ENCODE measurements at regions not wholly inside any gene's neighbourhood (a gene's known extent, or its start where the extent isn't known, plus 50 kb on each side); places are given as distances from the start of the nearest gene placed in this dataset.

DNA sequence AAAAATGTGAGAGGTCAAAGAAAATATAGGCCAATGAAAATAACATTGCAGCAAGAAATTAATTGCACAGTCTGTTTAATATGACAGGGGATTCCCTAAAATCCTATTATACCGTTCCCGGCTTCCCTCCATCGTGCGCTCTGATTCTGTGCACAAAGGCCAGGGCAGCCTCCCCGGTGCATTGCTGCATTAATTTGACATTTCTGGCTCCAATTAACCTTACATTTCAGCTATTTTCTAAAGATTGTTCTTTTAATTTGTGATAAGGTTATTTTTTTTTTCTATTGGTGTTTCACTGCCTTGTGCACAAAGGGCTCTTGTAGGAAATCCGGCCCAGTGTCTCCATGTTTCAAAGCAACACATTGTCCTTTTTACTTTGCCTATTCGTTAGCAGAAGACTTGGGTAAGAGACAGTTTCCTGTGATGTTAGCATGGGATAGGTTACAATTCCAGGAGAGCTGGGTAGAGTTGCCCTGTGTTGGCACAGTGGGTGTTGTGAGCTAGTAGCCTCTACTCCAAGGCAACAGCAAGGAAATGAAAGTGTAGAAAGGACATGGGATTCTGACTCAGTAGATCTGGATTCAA, 257.3 kb upstream of the IGF1R start:
- no peak for DNase-seq

DNA sequence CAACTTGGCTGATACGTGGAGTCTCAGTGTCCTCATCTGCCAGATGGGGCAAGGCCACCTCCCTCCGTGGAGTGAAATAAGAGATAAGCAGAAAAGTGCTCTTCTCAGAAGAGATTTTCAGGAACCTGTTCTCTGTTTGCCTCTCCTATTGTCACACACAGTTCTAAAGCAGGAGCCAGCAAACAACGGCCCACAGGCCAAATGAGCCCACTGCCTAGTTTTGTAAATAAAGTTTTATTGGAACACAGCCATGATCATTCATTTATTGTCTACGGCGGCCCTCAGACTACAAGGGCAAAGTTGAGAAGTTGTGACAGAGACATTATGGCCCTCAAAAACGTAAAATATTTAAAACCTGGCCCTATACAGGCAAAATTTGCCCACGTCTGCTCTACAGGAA, 256.8 kb upstream of the IGF1R start:
- no peak for DNase-seq

DNA sequence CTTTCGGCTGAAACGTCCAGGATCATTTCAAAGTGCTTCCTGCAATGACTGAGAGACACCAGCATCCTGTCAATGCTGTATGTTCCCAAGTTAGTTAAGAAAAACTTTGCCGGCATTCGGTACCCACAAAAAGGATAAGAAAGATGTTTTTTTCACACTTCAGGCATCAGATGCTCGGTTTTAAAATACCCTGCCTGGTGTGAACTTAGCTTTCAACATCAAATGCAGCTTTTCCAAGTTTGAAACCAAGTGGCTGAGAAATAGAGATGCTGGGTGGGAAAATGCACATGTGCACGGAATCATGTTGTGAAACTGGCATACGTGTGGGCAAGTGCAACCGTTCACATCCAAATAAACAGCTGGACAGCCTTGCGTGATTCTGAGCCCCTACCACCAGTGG, 254.9 kb upstream of the IGF1R start:
- no peak for DNase-seq

DNA sequence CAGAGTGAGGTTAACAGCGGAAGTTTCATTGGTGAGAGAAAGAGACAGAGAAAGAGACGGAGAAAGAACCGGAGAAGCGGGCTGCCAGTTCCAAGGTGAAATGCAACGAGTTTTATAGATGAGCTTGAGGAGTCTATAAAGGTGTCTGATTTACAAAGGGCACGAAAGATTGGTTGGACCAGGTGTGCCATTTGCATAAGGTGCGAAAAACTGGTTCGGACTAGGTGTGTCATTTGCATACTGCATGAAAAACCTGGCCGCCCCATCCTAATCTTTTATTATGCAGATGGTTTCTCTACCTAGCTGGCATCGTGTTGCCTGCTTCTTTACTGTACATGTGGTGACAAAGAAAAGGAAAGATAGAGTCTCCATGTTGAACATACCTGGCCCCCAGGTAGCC, 253.8 kb upstream of the IGF1R start:
- no peak for DNase-seq

DNA sequence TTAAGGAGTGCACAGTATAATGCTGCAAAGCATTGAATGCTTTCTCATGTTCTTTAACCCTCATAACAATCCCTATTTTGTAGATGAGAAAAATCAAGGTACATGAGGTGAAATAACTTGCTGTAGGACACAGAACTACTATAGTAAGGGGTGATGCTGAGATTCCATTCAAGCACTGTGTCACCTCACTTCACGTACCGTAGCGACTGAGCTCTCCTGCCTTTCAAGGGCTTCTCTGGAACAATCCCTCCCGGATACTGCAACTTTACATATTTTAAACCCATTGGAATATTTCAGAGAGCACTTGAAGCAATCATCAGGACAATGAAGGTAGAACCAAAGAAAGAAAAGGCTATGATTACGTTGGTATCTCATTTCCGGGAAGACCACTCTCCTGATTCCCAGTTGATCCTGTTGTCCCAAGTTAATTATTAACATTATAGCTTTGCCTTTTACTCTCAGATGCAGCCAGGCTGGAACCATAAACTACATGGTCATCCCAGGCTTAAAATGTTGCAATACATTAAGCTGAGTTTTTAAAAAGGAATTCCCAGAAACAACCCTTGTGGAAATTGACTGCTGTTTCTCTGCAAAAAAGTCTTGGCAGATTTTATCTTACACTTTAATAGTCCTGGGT, 252.2 kb upstream of the IGF1R start:
- no peak for DNase-seq

DNA sequence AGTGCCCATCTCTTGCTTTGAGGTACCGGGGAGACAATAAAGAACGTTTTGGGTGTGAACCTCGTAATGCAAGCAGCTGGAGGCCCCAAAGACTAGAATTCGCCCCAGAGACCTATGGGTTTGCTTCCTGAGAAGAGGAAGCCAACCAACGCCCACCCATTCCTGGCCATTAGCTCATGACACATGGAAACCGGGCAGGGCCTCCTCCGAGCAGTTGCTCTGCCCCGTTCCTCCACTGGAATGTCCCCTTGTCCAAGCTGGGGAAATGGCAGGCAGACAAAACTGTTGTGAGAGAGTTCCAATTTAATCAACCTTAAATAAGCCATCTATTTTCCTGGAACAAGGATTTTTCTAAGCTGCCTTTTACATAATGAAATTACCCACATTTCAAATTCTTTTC, 250.9 kb upstream of the IGF1R start:
- DNase-seq: no peak

DNA sequence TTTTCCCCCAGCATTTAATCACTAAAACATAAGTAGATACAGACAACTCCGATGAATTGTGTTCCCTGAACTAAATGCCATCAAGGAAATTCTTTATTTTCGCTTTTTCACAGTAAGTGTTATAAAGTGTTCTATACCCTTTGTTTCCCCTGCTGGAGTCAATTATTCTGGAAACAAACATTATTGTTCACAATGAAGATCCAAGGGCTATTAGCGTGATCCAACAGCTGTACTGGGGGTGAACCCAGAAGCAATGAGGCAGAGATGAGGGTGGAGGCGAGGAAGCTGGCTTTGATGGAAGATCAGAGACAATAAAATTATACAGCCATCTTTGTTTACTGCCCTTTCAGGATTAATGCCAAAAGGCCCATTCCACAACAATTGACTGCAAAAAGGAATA, 250.3 kb upstream of the IGF1R start:
- DNase-seq: no peak

DNA sequence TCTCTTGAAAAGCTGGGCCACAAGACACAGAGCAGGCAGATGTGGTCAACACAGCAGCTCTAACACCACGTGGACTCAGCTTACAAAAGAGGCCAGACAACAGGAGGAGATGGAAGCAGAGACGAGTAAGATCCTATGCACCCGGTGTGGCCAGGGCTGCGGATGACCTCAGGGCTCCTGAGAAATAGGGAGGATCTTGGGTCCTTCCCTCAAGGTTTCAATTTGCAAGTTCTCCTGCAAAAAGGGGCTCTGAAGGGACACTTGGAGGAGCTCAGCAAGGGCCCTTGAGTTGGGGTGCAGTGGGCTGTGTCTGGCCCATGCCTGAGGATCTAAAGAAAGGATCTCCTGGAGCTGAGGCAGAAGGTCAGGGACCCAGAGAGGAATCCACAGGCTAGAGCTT, 249.5 kb upstream of the IGF1R start:
- no peak for DNase-seq

DNA sequence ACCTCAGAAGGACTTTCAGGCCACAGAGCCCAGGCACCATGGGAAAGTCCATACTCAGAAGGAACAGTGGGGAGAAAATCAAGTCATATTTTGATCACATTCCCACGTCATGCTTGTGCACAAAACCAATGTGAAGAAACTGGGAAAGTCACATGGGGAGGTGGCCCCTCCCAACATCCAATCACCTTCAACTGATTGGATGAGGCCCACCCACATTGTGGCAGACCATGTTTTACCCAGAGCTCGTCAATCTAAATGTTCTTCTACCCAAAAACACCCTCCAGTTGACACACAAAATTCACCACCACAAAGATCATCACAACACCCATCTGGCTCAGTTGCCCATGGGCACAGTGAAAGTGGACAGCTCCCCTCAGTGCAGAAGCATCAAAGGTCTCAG, 248.2 kb upstream of the IGF1R start:
- DNase-seq: no peak

DNA sequence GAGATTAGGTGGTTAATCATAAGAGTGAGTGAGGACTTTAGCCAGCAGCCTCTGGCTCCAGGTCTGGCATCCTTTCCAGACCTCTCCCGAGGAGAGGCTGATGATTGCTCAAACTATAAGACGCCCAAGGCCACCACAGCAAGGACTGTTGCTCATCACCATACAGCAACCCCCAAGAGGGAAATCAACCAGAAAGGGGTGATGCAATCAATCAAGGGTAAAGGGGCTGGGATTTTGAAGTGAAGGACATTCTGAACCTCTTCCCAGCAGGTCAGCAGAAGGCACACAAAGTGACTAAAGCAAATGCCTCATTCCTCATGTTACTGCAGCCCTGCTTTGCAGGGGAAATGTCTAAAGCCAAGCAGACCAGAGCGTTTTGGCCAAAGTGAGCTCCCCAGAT, 247.3 kb upstream of the IGF1R start:
- no peak for DNase-seq

DNA sequence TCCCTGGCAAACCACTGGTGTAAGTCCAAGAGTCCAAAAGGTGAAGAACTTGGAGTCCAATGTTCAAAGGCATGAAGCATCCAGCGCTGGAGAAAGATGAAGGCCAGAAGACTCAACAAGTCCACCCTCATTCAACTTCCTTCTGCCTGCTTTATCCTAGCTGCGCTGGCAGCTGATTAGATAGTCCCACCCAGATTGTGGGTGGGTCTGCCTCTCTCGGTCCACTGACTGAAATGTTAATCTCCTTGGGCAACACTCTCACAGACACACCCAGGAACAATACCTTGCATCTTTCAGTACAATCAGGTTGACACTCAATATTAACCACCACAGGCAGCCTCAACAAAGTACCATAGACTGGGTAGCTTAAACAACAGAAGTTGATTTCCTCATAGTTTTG, 245.9 kb upstream of the IGF1R start:
- no peak for DNase-seq

DNA sequence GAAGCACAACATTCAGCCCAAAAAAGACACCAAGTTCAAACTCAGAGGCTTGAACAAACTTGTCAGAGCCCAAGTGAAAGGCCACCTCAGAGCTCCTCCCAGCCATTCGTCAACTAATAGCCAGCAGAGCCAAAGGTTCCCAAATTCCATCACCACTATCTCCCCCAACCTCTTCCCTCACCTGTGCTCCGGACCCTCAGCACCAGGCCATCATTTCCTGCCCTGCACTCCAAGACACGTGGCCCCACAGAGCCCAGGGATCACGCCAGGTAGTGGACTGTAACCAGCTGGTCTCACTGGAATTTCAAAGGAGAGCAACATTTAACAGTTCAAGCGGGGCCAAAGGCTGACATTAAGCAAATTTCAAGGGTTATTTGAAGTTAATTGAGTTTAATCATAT, 245.2 kb upstream of the IGF1R start:
- no peak for DNase-seq

DNA sequence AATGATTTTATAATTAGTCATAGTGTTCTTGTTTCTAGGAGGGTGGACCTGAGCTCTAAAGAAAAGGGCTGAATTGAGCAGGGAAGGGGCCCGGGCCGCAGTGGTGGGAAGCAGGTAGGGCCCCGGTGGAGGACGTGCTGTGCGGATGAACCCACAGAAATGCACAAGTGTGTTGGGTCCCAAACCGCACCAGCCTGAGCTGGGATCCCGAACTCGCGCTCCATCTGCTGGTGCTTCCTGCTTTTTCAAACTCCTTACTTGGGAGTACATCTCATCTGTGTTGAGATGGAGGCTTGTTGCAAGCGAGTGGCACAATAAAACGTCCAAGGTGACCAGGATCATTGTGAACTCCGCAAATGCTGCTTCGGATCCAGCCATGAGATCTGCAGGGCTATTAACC, 244.8 kb upstream of the IGF1R start:
- no peak for DNase-seq

DNA sequence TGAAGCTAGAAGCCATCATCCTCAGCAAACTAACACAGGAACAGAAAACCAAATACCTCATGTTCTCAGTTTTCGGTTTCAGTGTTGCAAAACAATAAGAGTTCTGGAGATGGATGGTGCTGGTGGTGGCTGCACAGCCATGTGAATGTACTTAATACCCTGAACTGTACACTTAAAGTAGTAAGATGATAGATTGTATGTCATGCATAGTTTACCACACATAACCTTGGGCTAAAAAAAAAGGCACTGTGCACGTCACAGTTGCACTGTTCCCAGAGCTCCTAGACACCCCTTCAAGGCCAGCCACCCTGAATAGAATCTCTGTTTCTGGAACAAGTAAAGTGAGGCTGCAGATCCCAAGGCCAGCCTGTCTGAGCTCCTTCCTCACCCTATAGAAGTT, 243.3 kb upstream of the IGF1R start:
- DNase-seq: no peak

DNA sequence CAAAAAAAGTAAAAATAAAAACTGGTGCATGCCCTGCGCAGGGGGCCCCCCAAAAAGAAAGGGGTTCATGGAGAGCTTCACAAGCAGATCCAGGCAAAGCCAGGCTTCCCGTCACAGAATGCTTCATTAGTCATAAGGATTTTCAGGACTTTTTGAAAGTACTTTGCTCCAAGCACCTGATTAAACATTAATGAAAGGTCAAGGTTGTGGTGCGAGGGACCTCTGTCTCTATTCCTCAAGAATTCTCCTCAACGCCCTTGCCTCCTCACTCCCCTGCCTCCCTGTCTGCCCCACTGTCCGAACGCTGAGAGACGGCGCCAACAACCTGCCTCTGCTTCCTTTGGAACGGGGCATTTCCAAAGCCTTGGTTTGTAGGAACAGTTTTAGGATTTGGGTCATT, 240.1 kb upstream of the IGF1R start:
- DNase-seq: no peak

DNA sequence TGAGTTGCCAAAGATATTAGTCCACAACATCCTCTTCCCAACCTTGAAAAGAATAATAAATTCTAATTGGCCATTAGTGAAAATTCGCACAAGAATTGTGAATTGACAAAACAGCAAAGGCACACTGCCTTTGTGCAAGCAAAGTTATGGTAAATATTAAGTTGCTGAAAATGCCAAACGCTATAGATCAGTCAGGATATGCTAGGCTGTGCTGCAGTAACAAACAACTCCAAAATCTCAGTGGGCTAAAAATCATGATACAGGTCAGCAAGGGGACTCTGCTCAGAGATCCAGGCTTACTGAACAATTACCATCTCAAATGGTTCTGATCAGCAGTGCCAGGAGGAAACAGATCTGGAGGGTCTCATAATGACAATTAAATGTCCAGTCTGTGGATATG, 238.0 kb upstream of the IGF1R start:
- no peak for DNase-seq

DNA sequence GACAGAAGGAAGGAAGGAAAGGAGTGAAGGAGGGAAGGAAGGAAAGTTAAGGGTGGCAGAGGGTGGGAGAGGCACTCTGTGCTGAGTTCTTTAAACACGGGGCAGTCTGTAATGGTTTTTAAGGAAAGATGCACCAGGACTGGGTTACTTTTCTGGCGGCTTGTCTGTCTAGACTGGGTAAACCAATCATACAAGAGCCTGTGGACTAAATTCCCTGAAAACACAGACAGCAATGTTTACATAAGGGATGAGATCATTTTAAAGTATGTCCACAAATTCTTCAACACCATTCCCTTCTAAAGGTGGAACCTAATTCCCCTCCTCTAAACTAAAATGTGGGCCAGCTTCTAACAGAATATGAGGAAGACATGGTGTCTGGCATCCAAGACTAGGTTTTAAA, 235.5 kb upstream of the IGF1R start:
- DNase-seq: no peak

DNA sequence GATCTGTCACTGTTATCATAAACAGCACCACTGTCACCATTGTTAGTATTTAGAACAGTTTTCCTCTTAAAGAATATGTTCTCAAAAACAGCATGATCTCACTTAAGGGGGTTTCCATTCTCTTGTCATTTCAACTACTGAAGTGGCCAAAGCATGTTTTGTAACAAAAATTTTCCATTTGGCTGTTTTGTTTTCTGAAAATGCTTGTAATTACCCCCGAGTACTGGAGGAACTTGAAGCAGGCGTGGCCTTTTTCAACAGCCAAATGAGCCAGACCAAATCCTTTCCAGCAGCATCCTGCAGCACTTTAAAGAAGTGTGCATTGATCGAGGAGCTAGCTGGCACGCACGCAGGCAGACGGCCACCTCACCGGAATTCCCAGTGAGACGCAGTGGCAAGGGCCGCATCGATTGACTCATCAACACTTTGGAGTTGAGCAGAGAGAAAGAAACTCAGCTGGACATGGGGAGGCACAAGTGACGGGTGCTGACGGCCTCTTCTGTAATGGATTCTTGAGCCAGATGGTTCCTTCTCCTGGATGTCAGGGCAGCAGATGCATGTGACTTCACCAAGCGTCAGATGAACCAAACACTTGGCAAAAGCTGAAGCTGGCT, 234.3 kb upstream of the IGF1R start:
- DNase-seq: no peak

DNA sequence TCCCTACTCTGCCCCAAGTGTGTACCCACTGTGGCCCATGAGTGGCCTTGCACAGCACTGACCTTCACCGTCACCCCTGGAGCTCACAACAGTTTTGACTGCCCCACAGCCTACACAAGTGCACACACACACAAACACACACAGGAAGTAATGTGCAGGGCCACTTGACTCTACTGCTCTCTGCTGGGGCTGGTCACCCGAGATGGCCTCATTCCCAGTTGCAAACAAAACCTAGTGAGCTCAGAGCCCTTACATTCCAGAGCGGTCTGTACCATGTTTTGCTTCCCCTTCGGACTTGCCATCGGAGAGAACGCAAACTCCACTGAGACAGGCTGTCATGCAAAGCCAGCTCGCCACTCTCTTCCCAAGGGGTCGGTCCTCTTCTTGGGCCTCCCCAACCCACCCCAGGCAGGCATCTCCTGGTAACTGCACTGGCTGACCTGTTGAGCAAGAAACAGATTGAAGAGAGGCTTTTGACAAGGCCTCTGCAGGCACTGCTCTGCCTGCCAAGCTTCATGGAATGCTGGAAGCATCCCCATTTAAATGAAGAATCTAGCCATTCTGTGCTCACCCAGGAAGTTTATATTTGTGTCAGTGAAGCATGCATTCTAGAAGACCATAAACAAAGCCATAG, 232.0 kb upstream of the IGF1R start:
- DNase-seq: no peak

DNA sequence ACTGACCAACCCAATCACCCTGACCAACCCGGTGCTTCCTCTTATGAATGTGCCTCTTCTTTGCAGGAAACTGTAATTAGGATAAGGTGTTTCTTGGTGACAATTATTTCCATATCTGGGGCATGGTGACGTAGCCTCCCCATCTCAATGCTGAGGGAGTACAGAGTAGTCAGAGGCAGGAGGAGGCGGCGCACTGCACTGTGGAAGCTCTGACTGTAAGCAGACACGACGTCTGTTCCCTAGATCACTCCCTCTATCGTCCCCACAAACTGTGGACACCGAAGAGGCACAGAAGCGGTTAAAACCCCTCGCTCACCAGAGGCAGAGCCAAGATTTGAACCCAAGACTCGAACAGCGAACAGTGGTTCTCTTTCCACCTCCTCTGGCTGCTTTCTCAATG, 231.0 kb upstream of the IGF1R start:
- DNase-seq: no peak

DNA sequence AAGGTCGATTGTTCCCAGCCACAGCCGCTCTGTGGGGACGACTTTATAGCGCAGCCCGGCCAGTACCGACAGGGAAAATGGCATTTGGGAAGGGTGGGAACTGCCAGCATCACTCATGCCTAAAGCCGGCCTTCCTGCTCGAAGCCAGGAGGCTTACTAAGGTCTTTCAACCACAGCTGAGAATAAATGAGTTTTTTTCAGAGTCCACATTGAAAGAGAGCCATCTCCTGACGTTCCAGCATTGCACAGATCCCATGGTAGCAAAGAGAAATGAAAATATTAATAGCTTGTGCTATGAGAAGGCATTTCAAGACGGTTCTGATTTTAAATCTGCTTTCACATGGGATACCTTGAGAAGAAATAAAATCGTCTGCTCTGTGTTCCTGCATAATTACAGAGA, 230.2 kb upstream of the IGF1R start:
- DNase-seq: no peak

DNA sequence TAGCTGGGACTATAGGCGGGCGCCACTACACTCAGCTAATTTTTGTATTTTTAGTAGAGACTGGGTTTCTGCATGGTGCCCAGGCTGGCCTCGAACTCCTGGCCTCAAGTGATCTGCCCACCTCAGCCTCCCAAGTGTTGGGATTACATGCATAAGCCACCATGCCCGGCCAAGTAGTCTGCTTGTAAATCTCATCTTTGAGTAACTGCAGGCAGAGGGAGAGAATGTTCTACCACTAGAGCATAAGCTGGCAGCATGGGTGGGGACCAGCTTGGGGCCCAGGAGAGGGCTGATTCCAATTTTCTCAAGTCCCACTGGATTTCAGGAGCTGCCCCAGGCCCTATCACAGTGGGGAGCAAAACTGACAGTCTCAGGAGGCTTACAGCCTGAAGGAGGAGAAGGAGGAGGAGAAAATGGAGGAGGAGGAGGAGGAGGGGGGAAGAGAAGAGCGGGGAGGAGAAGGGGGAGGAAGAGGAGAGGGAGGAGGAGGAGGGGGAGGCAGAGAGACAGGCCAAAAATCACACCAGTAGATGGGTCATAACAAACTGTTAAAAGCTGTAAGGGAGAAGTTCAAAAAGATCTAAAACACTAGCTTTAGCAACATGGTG, 229.1 kb upstream of the IGF1R start:
- DNase-seq: no peak

DNA sequence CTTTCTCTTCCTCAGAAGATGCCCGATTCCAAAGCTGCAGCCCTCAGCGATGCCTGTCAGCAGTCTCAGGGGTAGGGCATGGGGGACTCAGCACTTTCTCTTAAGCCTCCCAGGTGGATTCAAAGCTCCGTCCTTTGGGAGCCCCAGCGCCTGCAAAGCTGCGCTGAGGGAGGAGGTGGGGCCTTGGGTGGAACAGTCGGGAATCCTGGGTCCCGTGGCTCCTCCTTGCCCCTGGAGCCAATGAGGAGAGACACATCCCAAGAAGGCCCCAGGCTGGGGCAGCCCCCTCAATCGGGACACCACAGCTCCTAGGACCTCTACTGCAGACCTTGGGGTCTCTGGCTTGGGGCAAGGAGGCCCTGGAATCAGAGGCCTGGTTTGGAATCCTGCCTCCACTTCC, 227.5 kb upstream of the IGF1R start:
- DNase-seq: no peak
